GM12865 (cell line): ENCODE measurements at regions not wholly inside any gene's neighbourhood (a gene's known extent, or its start where the extent isn't known, plus 50 kb on each side); places are given as distances from the start of the nearest gene placed in this dataset.

Experiments used
- DNase-seq: peaks from one replicate; pipeline ENCODE4 v3.0.0; 2010; ENCODE audit warnings: low read depth
- H3K4me3 ChIP-seq: 2 replicates; pipeline ENCODE4 v1.5.1; 2011; ENCODE audit warnings: mild to moderate bottlenecking, low read depth, low read length, control low read depth
- CTCF ChIP-seq: IDR thresholded peaks from 2 replicates; pipeline ENCODE4 v1.5.1; 2011; ENCODE audit warnings: low read length, control low read depth, low read depth, inconsistent platforms; ENCODE audit not compliant: insufficient read depth; ENCODE audit errors: missing control alignments

- H3K4me3 ChIP-seq: no peak overlapping the region
- no peak for TF ChIP-seq CTCF
- no peak for DNase-seq
These were observed 402.3 kb upstream of the ZNF608 start for GRCh38 chr5:125148706-125149105.

DNA sequence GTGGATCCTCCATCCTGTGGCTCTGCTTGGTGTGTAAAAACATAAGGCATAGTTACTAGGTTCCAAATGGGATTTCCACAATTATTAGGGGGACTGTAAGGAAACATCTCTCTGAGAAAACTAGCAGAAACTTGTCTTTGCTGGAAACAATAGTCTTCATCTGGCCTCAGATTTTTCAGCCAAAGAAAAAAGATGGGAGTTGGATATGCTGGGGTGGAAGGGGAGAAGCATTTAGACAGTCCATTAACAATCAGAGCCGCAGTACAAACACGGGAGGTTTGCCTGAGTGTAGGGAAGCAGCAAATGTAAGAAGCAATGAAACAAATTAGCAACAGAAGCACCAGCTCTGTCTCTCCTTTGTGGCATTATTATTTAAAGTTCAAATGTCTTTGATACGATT lies 402.7 kb upstream of the ZNF608 start:
- no peak for TF ChIP-seq CTCF
- DNase-seq: no peak
- no peak overlapping the region for H3K4me3 ChIP-seq

- H3K4me3 ChIP-seq: no peak overlapping the region
- DNase-seq: no peak
- TF ChIP-seq CTCF: no peak
These were observed 403.1 kb upstream of the ZNF608 start for GRCh38 chr5:125149527-125149926.

- no peak for DNase-seq
- H3K4me3 ChIP-seq: no peak overlapping the region
- TF ChIP-seq CTCF: no peak
These were observed 403.7 kb upstream of the ZNF608 start for GRCh38 chr5:125150041-125150669.

- no peak overlapping the region for H3K4me3 ChIP-seq
- no peak for TF ChIP-seq CTCF
- DNase-seq: no peak
These were observed 404.9 kb upstream of the ZNF608 start for GRCh38 chr5:125151150-125151900.

DNA sequence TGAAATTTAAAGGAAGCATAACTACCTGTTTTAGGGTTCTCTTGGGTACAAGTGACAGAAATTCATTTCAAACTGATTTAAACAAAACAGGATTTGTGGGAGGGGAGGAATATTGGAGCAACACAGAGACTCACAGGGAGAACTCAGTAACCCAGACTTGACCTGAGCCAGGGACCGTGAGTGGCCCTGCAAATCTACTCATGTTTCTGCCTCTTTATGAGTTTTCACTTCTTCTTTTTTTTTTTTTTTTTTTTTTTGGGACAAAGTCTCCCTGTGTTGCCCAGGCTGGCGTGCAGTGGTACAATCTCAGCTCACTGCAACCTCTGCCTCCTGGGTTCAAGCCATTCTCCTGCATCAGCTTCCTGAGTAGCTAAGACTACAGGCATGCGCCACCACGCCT lies 405.6 kb upstream of the ZNF608 start:
- no peak for TF ChIP-seq CTCF
- DNase-seq: no peak
- H3K4me3 ChIP-seq: no peak overlapping the region
